ENCODE measurements at regions not wholly inside any gene's neighbourhood (a gene's known extent, or its start where the extent isn't known, plus 50 kb on each side); places are given as distances from the start of the nearest gene placed in this dataset.

- TF ChIP-seq POLR2AphosphoS5 (IDR thresholded peaks at IDR 0.05; ENCODE audit: low read depth, low read length) (no peak), POU2F2 (IDR thresholded peaks at IDR 0.05; ENCODE audit: low read depth, low read length) (no peak), PAX5 (IDR thresholded peaks at IDR 0.05; ENCODE audit: insufficient read depth, low read length, severe bottlenecking) (no peak), SPI1 (IDR thresholded peaks at IDR 0.05; ENCODE audit: low read depth, low read length) (no peak), TAF1 (IDR thresholded peaks at IDR 0.05; ENCODE audit: low read depth, low read length) (no peak), POLR2A (IDR thresholded peaks at IDR 0.05; ENCODE audit: low read depth, low read length) (no peak)
- DNase-seq (ENCODE audit: insufficient read length, low spot score) (no peak), FAIRE-seq (no peak)
Measured at GRCh38 chr6:151671195-151671594, 136.3 kb upstream of the ESR1 start.

GRCh38 chr6:151674578-151674977 is 132.9 kb upstream of the ESR1 start:
- no peak for DNase-seq (ENCODE audit: insufficient read length, low spot score)
- TF ChIP-seq TAF1 (IDR thresholded peaks at IDR 0.05; ENCODE audit: low read depth, low read length), result no peak
- no peak for TF ChIP-seq POLR2A (IDR thresholded peaks at IDR 0.05; ENCODE audit: low read depth, low read length)
- TF ChIP-seq SPI1 (IDR thresholded peaks at IDR 0.05; ENCODE audit: low read depth, low read length), result no peak
- no peak for TF ChIP-seq POLR2AphosphoS5 (IDR thresholded peaks at IDR 0.05; ENCODE audit: low read depth, low read length)
- FAIRE-seq, result no peak

DNA sequence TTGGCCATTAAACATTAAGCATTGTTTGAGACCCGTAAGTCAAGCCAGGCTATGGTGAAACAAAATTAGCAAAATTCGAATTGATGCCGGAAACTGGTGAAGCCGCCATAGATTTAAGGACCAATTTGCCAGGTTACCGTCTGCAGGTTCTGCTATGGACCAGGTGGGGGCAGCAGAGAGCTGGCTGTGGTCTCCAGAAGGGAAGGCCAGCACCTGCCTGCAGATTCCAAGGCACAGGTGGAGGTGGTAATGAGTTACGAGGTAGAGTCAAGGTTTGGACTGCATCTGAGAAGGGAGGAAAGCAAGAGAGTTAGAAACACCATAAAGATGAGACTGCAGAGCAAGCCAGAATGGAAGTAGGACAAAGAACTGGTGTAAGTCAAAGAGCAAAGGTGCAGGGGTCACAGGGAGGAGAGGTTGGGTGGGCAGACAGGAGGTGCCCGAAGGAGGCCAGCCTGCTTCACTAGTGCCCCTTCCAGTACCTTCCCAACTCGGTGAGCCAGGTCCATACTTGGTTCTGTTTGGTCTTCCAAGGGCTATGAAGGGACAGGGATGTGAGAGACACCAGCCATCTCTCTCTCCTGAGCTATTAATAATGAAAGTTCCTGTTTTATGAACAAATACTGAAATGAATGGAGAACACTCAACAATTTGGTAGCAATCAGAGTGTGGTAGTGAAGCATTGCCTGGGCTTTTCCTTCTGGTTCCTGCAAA is 131.6 kb upstream of the ESR1 start:
- FAIRE-seq (peak; percentile 70), DNase-seq (ENCODE audit: insufficient read length, low spot score) (peak; percentile 56)
- no peak for TF ChIP-seq SPI1 (IDR thresholded peaks at IDR 0.05; ENCODE audit: low read depth, low read length)

GRCh38 chr6:151676460-151676945 is 131.0 kb upstream of the ESR1 start:
- FAIRE-seq (no peak), DNase-seq (ENCODE audit: insufficient read length, low spot score) (no peak)
- TF ChIP-seq PAX5 (IDR thresholded peaks at IDR 0.05; ENCODE audit: insufficient read depth, low read length, severe bottlenecking) (no peak), POU2F2 (IDR thresholded peaks at IDR 0.05; ENCODE audit: low read depth, low read length) (no peak), POLR2AphosphoS5 (IDR thresholded peaks at IDR 0.05; ENCODE audit: low read depth, low read length) (no peak), SPI1 (IDR thresholded peaks at IDR 0.05; ENCODE audit: low read depth, low read length) (no peak)

- TF ChIP-seq TAF1 (IDR thresholded peaks at IDR 0.05; ENCODE audit: low read depth, low read length) (no peak), SPI1 (IDR thresholded peaks at IDR 0.05; ENCODE audit: low read depth, low read length) (no peak), POU2F2 (IDR thresholded peaks at IDR 0.05; ENCODE audit: low read depth, low read length) (no peak), POLR2AphosphoS5 (IDR thresholded peaks at IDR 0.05; ENCODE audit: low read depth, low read length) (no peak), POLR2A (IDR thresholded peaks at IDR 0.05; ENCODE audit: low read depth, low read length) (no peak), PAX5 (IDR thresholded peaks at IDR 0.05; ENCODE audit: insufficient read depth, low read length, severe bottlenecking) (no peak)
- FAIRE-seq (no peak), DNase-seq (ENCODE audit: insufficient read length, low spot score) (no peak)
Measured at GRCh38 chr6:151677404-151677803, 130.1 kb upstream of the ESR1 start.

GRCh38 chr6:151679081-151679480 is 128.4 kb upstream of the ESR1 start:
- no peak for TF ChIP-seq PAX5 (IDR thresholded peaks at IDR 0.05; ENCODE audit: insufficient read depth, low read length, severe bottlenecking)
- TF ChIP-seq POU2F2 (IDR thresholded peaks at IDR 0.05; ENCODE audit: low read depth, low read length), result no peak
- TF ChIP-seq POLR2A (IDR thresholded peaks at IDR 0.05; ENCODE audit: low read depth, low read length), result no peak
- no peak for TF ChIP-seq SPI1 (IDR thresholded peaks at IDR 0.05; ENCODE audit: low read depth, low read length)
- TF ChIP-seq TAF1 (IDR thresholded peaks at IDR 0.05; ENCODE audit: low read depth, low read length), result no peak
- TF ChIP-seq POLR2AphosphoS5 (IDR thresholded peaks at IDR 0.05; ENCODE audit: low read depth, low read length), result no peak
- no peak for DNase-seq (ENCODE audit: insufficient read length, low spot score)
- no peak for FAIRE-seq

DNA sequence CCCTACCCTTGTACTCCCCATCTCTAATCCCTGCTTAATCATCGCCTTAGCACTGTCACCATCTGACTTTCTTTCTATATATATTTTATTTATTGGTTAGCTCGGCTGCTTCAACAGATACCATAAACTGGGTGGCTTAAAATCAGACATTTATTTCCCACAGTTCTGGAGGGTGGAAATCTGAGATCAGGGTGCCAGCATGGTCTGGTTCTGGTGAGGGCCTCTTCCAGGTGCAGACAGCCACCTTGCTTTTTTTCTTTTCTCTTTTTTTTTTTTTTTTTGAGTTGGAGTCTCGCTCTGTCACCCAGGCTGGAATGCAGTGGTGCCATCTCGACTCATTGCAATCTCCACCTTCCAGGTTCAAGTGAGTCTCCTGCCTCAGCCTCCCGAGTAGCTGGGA is 127.5 kb upstream of the ESR1 start:
- FAIRE-seq, result no peak
- TF ChIP-seq POLR2A (IDR thresholded peaks at IDR 0.05; ENCODE audit: low read depth, low read length), result no peak
- TF ChIP-seq POU2F2 (IDR thresholded peaks at IDR 0.05; ENCODE audit: low read depth, low read length), result no peak
- no peak for TF ChIP-seq POLR2AphosphoS5 (IDR thresholded peaks at IDR 0.05; ENCODE audit: low read depth, low read length)
- TF ChIP-seq TAF1 (IDR thresholded peaks at IDR 0.05; ENCODE audit: low read depth, low read length), result no peak
- no peak for TF ChIP-seq PAX5 (IDR thresholded peaks at IDR 0.05; ENCODE audit: insufficient read depth, low read length, severe bottlenecking)
- TF ChIP-seq SPI1 (IDR thresholded peaks at IDR 0.05; ENCODE audit: low read depth, low read length), result no peak
- DNase-seq (ENCODE audit: insufficient read length, low spot score), result no peak

- FAIRE-seq, result no peak
- no peak for TF ChIP-seq TAF1 (IDR thresholded peaks at IDR 0.05; ENCODE audit: low read depth, low read length)
- no peak for TF ChIP-seq POU2F2 (IDR thresholded peaks at IDR 0.05; ENCODE audit: low read depth, low read length)
- DNase-seq (ENCODE audit: insufficient read length, low spot score), result no peak
Measured at GRCh38 chr6:151680846-151681432, 126.5 kb upstream of the ESR1 start.

GRCh38 chr6:151681433-151682059 is 125.9 kb upstream of the ESR1 start:
- no peak for FAIRE-seq
- TF ChIP-seq POLR2AphosphoS5 (IDR thresholded peaks at IDR 0.05; ENCODE audit: low read depth, low read length), result no peak
- no peak for TF ChIP-seq SPI1 (IDR thresholded peaks at IDR 0.05; ENCODE audit: low read depth, low read length)
- TF ChIP-seq POLR2A (IDR thresholded peaks at IDR 0.05; ENCODE audit: low read depth, low read length), result no peak
- no peak for TF ChIP-seq POU2F2 (IDR thresholded peaks at IDR 0.05; ENCODE audit: low read depth, low read length)
- TF ChIP-seq PAX5 (IDR thresholded peaks at IDR 0.05; ENCODE audit: insufficient read depth, low read length, severe bottlenecking), result no peak
- TF ChIP-seq TAF1 (IDR thresholded peaks at IDR 0.05; ENCODE audit: low read depth, low read length), result no peak
- no peak for DNase-seq (ENCODE audit: insufficient read length, low spot score)

- TF ChIP-seq POLR2A (IDR thresholded peaks at IDR 0.05; ENCODE audit: low read depth, low read length) (no peak), PAX5 (IDR thresholded peaks at IDR 0.05; ENCODE audit: insufficient read depth, low read length, severe bottlenecking) (no peak), POLR2AphosphoS5 (IDR thresholded peaks at IDR 0.05; ENCODE audit: low read depth, low read length) (no peak), SPI1 (IDR thresholded peaks at IDR 0.05; ENCODE audit: low read depth, low read length) (no peak), TAF1 (IDR thresholded peaks at IDR 0.05; ENCODE audit: low read depth, low read length) (no peak), POU2F2 (IDR thresholded peaks at IDR 0.05; ENCODE audit: low read depth, low read length) (no peak)
- DNase-seq (ENCODE audit: insufficient read length, low spot score) (no peak), FAIRE-seq (no peak)
Measured at GRCh38 chr6:151682251-151682650, 125.2 kb upstream of the ESR1 start.

Data from GM12891 (cell line).